ENCODE measurements at regions not wholly inside any gene's neighbourhood (a gene's known extent, or its start where the extent isn't known, plus 50 kb on each side); places are given as distances from the start of the nearest gene placed in this dataset.

GRCh38 chr18:77862066-77862757 lies 612.6 kb downstream of the GALR1 start:
- no peak for DNase-seq

GRCh38 chr18:77865853-77866252 lies 616.2 kb downstream of the GALR1 start:
- DNase-seq = no peak

GRCh38 chr18:77866351-77866750 lies 616.7 kb downstream of the GALR1 start:
- no peak for DNase-seq

DNA sequence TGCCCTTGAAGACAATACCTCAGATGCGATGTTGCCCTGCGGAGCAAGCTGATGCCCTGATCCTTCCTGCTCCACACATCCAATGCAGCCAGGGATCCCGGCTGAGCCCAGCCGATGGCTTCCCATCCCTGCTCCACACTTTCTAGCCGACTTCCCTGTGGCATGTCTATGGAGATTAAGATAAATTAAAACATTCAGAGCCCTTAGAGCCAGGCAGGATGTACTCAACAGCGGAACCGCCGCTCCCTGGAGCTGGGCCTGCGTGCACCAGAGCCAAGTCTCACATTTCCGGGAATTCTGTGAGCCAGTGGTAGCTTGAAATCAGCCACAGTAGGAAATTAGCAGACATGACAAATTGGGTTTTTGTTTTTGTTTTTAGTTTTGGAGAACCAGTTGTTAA lies 620.6 kb downstream of the GALR1 start:
- no peak for DNase-seq

DNA sequence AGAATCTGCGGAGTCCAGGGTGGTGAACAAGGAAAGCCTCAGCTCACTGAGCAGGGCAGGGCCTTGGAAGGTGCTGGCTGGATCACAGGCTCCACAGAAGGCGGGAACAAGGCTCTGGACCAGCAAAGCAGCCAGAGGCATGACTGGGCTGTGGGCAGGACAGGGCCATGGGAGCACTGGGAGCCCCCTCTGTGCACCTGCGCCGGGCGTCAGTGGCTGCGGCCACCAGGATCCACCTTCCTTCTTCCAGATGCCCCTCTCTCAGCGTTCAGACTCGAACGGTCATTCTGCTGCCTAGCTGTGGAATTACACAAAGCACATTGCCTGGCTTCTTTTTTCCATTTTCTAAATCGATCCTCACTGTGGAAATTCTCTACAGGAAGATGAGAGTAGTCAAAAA lies 621.2 kb downstream of the GALR1 start:
- DNase-seq = no peak

DNA sequence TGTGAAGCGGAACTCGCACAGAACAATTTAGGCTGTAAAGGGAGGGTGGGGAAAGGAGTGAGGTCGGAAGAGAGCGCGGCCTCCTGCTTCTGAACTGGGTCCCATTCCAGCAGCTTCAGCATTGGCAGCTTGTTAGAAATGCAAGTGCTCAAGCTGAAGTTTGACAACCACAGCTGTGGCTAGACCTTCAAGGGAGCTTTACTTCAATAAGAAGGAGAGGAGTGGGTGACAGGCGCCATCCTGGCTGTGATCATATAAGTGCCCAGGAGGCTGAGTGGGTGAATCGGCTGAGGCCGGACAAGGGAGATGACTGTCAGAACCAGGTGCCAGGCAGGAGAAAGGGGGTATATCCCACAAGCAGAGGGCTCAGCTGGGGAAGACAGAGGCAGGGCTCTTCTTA lies 622.5 kb downstream of the GALR1 start:
- no peak for DNase-seq

GRCh38 chr18:77876319-77876865 lies 626.7 kb downstream of the GALR1 start:
- DNase-seq = no peak

- no peak for DNase-seq
These were observed 630.2 kb downstream of the GALR1 start for GRCh38 chr18:77879829-77880228.

DNA sequence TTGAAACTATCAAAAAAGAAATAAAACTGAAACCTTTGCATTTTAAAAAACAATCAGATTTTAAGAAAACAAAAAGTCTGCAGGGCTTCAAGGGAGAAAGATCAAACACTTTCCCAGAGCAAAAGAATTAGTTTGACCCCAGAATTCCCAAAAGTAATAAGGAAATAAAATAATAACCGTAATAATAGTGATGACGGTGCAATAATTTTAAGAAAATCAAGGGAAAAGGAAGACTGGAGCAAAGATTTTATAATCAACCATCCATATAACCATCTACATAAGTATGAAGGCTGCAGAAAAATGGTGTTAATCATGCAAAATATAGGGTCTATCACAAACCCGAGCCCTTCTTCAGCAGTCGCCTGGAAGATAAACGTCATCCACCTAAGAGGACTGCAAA lies 634.8 kb downstream of the GALR1 start:
- DNase-seq = no peak

GRCh38 chr18:77894060-77894459 lies 644.4 kb downstream of the GALR1 start:
- DNase-seq = no peak

- DNase-seq = no peak
These were observed 645.6 kb downstream of the GALR1 start for GRCh38 chr18:77895250-77895649.

DNA sequence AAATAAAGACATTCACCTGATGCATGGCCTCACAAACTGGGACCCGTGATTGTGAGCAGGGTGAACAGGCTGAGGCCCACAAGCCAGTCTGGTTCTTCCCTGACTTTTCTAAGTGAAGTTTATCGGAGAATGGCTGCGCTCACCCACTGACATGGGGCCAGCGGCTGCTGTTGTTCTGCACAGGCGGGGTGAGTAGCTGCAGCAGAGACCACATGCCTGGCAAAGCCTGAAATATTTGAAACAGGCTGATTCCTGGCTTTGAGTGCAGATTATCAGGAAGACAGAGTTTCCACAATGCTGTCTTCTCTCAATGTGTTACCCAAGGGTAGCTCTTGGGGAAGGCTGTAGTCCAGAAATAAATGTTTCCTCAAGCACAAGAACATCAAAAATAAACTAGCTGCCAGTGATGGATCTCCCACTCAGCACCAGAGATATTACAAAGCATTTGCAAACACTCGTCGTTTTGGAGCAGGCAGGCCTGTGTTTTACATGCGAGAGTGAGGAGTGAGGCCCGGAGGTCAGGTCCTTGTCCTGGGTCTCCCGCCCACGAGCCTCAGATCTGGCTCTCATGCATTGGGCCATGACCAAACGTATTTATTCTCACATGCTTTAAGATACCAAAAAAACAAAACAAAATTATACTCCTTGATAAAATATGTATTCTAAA lies 647.1 kb downstream of the GALR1 start:
- DNase-seq = no peak

GRCh38 chr18:77897606-77898005 lies 648.0 kb downstream of the GALR1 start:
- DNase-seq = no peak

GRCh38 chr18:77899972-77900754 lies 650.5 kb downstream of the GALR1 start:
- no peak for DNase-seq

DNA sequence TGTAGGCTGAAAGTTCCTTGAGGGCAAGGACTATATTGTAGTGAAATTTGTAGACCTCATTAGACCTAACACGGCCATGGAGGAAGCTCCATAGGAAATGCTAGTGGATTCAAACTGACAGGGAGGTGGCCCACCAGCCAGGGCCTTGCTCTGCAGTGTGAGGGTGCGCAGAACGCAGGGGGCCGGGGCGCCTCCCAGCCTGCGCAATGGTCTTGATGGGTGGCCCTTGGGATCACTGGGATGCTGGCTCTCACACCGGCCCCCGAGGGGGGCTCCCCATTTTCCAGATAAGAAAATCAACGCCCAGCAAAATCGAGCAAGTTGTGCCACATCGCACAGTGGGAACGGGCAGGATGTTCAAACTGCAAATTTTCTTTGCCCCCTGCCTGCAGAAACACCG lies 655.4 kb downstream of the GALR1 start:
- no peak for DNase-seq

DNA sequence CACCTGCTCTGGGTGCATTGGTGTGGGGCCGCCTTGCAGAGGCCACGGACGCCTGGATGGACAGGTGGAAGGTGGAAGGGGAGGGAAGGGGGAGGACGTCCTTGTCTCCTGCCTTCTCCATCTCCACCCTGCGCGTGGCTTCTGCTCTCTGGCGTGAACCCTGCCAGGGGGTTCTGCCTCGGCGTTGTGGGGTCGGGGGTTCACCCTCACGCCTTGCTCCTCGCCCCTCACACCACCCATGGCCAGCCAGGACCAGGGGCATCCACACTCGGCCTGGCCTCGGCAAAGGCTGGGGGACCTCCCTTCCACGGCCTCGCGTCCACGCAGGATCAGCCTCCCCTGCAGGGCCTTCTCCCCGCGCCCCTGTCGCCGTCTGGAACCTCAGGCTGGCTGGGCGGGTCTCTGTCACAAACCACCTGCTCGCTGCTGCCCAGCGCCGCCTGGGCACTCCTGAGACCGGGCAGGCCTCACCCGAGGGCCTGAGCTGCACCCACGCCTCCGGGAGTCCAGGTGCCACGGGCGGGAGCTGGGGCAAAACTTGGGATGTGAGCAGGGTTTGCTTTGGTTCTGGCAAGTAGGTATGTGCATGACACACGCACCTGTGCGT lies 655.9 kb downstream of the GALR1 start:
- DNase-seq = no peak

DNA sequence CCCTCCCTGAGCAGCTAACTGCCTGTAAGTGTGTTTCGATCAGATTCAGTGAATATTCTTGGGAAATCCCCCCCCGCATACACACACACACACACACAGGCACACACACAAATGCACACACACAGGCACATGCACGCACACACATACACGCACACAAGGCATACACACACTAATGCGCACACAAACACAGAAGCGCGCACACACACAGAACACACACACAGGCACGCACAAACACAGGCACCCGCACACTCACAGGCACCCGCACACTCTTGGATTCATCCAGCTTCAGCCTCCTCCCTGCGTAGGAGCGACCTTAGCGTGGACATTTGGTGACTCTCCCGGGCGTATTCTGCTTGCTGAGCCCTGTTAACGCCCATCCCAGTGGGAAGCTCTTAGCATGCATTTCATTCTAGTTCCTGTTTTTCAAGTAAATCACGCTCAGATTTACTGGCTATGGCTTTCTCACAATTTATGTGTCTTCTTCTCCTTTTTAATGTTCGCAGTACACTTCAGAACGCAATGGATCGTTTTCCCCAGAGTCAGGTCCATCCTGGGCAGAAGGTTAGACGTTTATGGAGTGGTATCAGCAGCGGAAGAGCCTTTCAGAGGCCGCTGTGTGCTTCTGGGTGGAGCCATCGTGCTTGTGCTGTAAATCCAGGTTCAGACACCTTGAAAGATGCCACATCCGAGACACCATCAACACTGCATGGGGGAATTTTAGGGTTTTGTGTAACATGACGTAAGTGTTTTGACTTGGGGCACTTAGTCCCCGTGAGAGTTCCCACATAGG lies 656.6 kb downstream of the GALR1 start:
- DNase-seq = no peak

DNA sequence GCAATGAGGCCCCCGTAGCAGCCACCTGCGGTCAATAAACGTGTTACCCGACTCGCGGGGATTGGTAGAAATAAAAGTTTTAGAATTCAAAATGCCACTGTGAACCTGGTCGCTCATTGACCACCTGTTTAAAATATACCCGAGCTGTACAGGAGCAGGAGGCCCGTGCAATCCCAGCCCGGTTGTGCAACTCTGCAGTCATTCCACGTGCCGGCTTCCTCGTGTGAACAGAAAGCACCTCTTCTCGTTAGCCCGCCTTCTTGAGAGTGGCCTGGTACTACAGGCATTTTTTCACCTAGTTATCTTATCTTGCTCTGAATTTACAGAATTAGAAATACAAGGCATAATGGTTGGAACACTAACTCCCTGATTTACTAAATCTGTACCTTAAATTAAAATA lies 660.7 kb downstream of the GALR1 start:
- DNase-seq = no peak

DNA sequence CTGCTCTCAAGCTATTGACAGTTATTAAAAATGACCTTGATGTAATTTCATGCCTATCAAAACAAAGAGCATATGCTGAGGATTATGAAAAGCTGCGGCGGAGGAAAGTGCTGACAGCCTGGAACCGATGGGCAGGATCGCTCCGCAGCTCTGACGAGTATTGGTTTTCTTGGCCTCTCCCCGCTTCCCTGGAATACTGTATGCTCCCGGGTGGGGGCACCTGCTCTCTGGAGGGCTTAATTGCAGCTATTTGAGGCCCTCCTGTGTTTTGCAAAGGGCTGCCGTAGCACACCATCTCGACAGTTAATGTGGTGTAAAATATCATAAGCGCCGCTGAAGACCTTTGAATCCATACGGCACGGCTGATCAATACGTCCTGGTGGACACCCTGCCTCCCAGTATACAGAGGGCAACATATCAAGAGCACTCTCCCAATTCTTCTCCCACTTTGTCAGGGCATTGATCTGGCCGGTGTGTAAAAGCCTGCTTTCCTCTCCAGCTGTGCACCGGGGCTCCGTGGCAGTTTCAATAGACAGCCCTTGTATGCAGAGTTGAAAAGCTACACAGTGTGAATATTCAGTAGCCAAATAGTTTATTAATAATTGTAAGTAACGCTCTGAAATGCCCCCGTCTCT lies 662.4 kb downstream of the GALR1 start:
- DNase-seq = no peak

GRCh38 chr18:77918730-77919129 lies 669.1 kb downstream of the GALR1 start:
- no peak for DNase-seq

GRCh38 chr18:77919923-77920322 lies 670.3 kb downstream of the GALR1 start:
- no peak for DNase-seq

- no peak for DNase-seq
These were observed 685.7 kb downstream of the GALR1 start for GRCh38 chr18:77935342-77935741.
